GM12891 (cell line): ENCODE measurements at regions not wholly inside any gene's neighbourhood (a gene's known extent, or its start where the extent isn't known, plus 50 kb on each side); places are given as distances from the start of the nearest gene placed in this dataset.

Experiments used
- PAX5 ChIP-seq: IDR thresholded peaks from 2 replicates; pipeline ENCODE4 v1.6.1; 2011; ENCODE audit warnings: low read length, moderate library complexity, mild to moderate bottlenecking; ENCODE audit not compliant: insufficient read depth, severe bottlenecking
- POLR2A ChIP-seq: IDR thresholded peaks from 2 replicates; pipeline ENCODE4 v1.6.1; 2011; ENCODE audit warnings: low read depth, low read length, control low read depth
- POLR2AphosphoS5 ChIP-seq: IDR thresholded peaks from 2 replicates; pipeline ENCODE4 v1.6.1; 2011; ENCODE audit warnings: low read depth, low read length, control low read depth

- TF ChIP-seq POLR2A (no peak), POLR2AphosphoS5 (no peak), PAX5 (no peak)
These were observed 108.8 kb downstream of the NAA11 start for GRCh38 chr4:79217025-79217424.
